ENCODE measurements at regions not wholly inside any gene's neighbourhood (a gene's known extent, or its start where the extent isn't known, plus 50 kb on each side); places are given as distances from the start of the nearest gene placed in this dataset.

DNA sequence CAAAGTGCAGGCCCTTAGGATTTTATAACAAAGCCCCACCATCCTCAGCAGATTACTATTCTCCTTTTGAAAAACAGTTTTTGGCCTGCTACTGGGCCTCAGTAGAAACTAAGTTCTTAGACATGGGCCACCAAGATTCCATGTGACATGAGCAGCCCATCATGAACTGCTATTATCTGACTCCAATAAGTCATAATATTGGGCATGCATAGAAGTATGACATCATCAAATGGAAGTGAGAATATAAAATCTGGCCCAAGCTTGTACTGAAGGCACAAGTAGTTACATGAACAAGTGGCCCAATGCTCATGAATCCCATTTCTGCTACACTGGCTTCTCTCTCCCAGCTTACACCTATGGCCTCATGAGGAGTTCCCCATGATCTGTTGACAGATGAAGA lies 404.8 kb downstream of the EPHA5 start:
- no peaks in the 10 kb centered on the region for H3K4me1 ChIP-seq
- no peaks in the 10 kb centered on the region for H3K27me3 ChIP-seq
- intact Hi-C loops (cut with DNase I; ENCODE audit: low total_unique reads), result no loop called here
- no peak for TF ChIP-seq POLR2A (IDR thresholded peaks at IDR 0.05)
- no peak for TF ChIP-seq EP300 (IDR thresholded peaks at IDR 0.05; ENCODE audit: low read depth)
- TF ChIP-seq, protein P1, sequence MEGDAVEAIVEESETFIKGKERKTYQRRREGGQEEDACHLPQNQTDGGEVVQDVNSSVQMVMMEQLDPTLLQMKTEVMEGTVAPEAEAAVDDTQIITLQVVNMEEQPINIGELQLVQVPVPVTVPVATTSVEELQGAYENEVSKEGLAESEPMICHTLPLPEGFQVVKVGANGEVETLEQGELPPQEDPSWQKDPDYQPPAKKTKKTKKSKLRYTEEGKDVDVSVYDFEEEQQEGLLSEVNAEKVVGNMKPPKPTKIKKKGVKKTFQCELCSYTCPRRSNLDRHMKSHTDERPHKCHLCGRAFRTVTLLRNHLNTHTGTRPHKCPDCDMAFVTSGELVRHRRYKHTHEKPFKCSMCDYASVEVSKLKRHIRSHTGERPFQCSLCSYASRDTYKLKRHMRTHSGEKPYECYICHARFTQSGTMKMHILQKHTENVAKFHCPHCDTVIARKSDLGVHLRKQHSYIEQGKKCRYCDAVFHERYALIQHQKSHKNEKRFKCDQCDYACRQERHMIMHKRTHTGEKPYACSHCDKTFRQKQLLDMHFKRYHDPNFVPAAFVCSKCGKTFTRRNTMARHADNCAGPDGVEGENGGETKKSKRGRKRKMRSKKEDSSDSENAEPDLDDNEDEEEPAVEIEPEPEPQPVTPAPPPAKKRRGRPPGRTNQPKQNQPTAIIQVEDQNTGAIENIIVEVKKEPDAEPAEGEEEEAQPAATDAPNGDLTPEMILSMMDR (IDR thresholded peaks at IDR 0.05), result no peak
- TF ChIP-seq POLR2AphosphoS5 (IDR thresholded peaks at IDR 0.05), result no peak
- H3K4me3 ChIP-seq, result no peak overlapping the region
- in situ Hi-C loops (cut with MboI; ENCODE audit: low pct_ligation_motif_present in 1 of 4, low pct_unique_long_range_greater_than_20kb in 1 of 4, low sequenced_read_pairs in 3 of 4), result no loop called here
- H3K9me3 ChIP-seq, result no peaks in the 10 kb centered on the region
- no peak for DNase-seq
- no peaks in the 10 kb centered on the region for H3K36me3 ChIP-seq
- no peak overlapping the region for H3K27ac ChIP-seq

DNA sequence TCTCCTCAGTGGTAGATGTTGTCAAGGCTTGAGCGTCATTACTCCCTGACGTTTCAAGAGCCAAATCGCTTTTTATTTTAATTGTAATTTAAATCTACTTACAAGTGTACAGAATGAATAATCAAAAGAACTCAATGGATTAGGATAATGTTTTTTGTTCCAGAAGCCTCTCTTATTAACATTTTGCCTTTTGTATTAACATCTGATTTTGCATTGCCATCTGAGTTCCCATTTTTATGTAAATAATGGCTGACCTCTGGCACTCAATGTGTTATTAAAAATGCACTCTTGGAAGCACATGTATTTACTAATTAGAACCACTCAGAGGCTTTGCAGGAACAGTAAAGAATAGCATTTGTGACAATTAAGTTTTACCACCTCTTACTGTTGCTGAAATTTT lies 411.0 kb downstream of the EPHA5 start:
- Histone ChIP-seq H3K4me3 (no peak overlapping the region), H3K4me1 (no peaks in the 10 kb centered on the region), H3K27me3 (no peaks in the 10 kb centered on the region), H3K9me3 (no peaks in the 10 kb centered on the region), H3K36me3 (no peaks in the 10 kb centered on the region), H3K27ac (no peak overlapping the region)
- TF ChIP-seq POLR2A (IDR thresholded peaks at IDR 0.05) (no peak), EP300 (IDR thresholded peaks at IDR 0.05; ENCODE audit: low read depth) (no peak), POLR2AphosphoS5 (IDR thresholded peaks at IDR 0.05) (no peak)
- TF ChIP-seq, protein P1 (IDR thresholded peaks at IDR 0.05), result no peak
- 64 to 80% methylated on average over 1 to 3 of the region's 3 CpGs for WGBS, 2 donors (ENCODE audit: low coverage in 1 of 2)
- intact Hi-C loops (cut with DNase I; ENCODE audit: low total_unique reads) (no loop called here), in situ Hi-C loops (cut with MboI; ENCODE audit: low pct_ligation_motif_present in 1 of 4, low pct_unique_long_range_greater_than_20kb in 1 of 4, low sequenced_read_pairs in 3 of 4) (no loop called here)
- DNase-seq, result no peak

DNA sequence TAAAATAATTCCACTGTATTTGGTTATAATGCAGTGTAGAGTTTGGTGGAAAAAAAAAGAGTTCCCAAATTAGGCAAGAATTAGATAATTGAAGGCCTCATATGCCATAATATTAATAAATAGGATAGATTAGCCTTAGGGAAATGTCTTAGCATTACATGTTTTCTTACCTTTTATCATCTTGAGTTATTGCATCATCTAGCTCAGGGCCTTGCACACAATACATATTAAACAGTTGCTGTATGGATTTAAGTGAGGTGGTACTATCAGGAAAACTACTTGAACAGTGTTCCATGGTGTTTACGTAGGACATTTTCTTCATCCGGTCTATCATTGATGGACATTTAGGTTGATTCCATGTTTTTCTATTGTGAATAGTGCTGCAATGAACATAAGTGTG lies 419.4 kb downstream of the EPHA5 start:
- DNase-seq, result no peak
- 93 to 97% methylated on average over 2 of the region's 2 CpGs for WGBS, 2 donors (ENCODE audit: low coverage in 1 of 2)
- intact Hi-C loops (cut with DNase I; ENCODE audit: low total_unique reads) (loop anchor here (2.0 kb wide), 1 partner anchor 52 kb away; no protein-coding TSS in a partner anchor), in situ Hi-C loops (cut with MboI; ENCODE audit: low pct_ligation_motif_present in 1 of 4, low pct_unique_long_range_greater_than_20kb in 1 of 4, low sequenced_read_pairs in 3 of 4) (no loop called here)
- TF ChIP-seq POLR2AphosphoS5 (IDR thresholded peaks at IDR 0.05), result no peak
- TF ChIP-seq EP300 (IDR thresholded peaks at IDR 0.05; ENCODE audit: low read depth), result no peak
- TF ChIP-seq, protein P1 (IDR thresholded peaks at IDR 0.05), result no peak
- TF ChIP-seq POLR2A (IDR thresholded peaks at IDR 0.05), result no peak
- Histone ChIP-seq H3K36me3 (no peaks in the 10 kb centered on the region), H3K27ac (no peak overlapping the region), H3K4me3 (no peak overlapping the region), H3K4me1 (no peaks in the 10 kb centered on the region), H3K9me3 (no peaks in the 10 kb centered on the region), H3K27me3 (no peaks in the 10 kb centered on the region)

DNA sequence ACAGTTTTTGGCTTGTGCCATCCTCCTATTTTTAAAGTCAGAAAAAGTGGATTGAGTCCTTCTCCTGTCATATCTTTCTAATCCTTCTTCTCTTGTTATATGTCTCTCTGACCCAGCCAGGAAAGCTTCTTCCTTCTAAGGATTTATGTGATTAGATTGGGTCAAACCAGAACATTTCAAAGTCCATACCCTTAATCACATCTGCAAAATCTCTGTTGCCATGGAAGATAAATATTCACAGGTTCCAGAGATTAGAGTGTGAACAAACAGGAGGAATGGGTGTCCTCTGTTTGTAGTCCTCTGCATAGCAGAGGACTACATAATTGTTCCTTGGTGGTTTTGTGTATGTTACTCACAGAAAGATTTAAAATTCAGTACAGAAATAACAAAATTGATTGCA lies 421.2 kb downstream of the EPHA5 start:
- no peak for DNase-seq
- TF ChIP-seq EP300 (IDR thresholded peaks at IDR 0.05; ENCODE audit: low read depth), result no peak
- TF ChIP-seq POLR2A (IDR thresholded peaks at IDR 0.05), result no peak
- no peak for TF ChIP-seq POLR2AphosphoS5 (IDR thresholded peaks at IDR 0.05)
- TF ChIP-seq, protein P1 (IDR thresholded peaks at IDR 0.05), result no peak
- no peaks in the 10 kb centered on the region for H3K4me1 ChIP-seq
- H3K4me3 ChIP-seq, result no peak overlapping the region
- in situ Hi-C loops (cut with MboI; ENCODE audit: low pct_ligation_motif_present in 1 of 4, low pct_unique_long_range_greater_than_20kb in 1 of 4, low sequenced_read_pairs in 3 of 4), result no loop called here
- no peaks in the 10 kb centered on the region for H3K36me3 ChIP-seq
- H3K27ac ChIP-seq, result no peak overlapping the region
- no peaks in the 10 kb centered on the region for H3K27me3 ChIP-seq
- no peaks in the 10 kb centered on the region for H3K9me3 ChIP-seq
- intact Hi-C loops (cut with DNase I; ENCODE audit: low total_unique reads), result no loop called here

Data from transverse colon (tissue), 4 donors.